Rectal smooth muscle tissue (tissue), 1 donor: ENCODE measurements at regions not wholly inside any gene's neighbourhood (a gene's known extent, or its start where the extent isn't known, plus 50 kb on each side); places are given as distances from the start of the nearest gene placed in this dataset.

ENCODE experiments used
- H3K27ac ChIP-seq: one replicate; pipeline ENCODE4 v1.7.0; 2013; ENCODE audit warnings: low read depth, low read length, inconsistent platforms
- H3K27me3 ChIP-seq: one replicate; pipeline ENCODE4 v1.7.0; 2013; ENCODE audit warnings: low read length; ENCODE audit not compliant: control insufficient read depth, insufficient read depth
- H3K36me3 ChIP-seq: one replicate; pipeline ENCODE4 v1.7.0; 2013; ENCODE audit warnings: low read length; ENCODE audit not compliant: control insufficient read depth, insufficient read depth
- H3K4me1 ChIP-seq: one replicate; pipeline ENCODE4 v1.7.0; 2013; ENCODE audit warnings: low read length; ENCODE audit not compliant: control insufficient read depth, insufficient read depth
- H3K4me3 ChIP-seq: one replicate; pipeline ENCODE4 v1.7.0; 2013; ENCODE audit warnings: low read length
- H3K9ac ChIP-seq: one replicate; pipeline ENCODE4 v1.7.0; 2013; ENCODE audit warnings: low read length

GRCh38 chr21:15355066-15355465 is 290.3 kb upstream of the NRIP1 start:
- Histone ChIP-seq H3K36me3 (no peaks in the 10 kb centered on the region), H3K4me3 (no peak overlapping the region), H3K27me3 (no peaks in the 10 kb centered on the region), H3K4me1 (no peaks in the 10 kb centered on the region), H3K27ac (no peak overlapping the region), H3K9ac (no peak overlapping the region)

DNA sequence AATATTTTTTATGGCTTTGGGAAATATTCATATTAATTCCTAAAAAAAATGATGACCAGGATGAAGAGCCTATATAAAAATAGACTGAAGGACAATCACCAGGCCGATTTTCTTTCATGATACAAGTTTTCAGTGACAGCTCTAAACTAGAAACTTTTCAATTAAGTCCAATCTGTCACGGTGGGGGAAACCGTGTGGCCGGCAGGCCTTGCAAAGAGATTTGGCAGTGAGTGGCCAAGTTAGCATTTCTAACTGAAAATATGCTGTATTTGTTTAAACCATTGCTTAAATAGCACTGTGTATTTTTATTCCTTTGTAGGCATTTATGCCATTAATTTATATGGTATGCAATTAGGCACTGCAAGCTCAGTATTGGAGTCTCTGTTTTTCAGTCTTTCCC is 294.5 kb upstream of the NRIP1 start:
- Histone ChIP-seq H3K9ac (no peak overlapping the region), H3K36me3 (no peaks in the 10 kb centered on the region), H3K27ac (no peak overlapping the region), H3K4me3 (no peak overlapping the region), H3K27me3 (no peaks in the 10 kb centered on the region), H3K4me1 (no peaks in the 10 kb centered on the region)

- Histone ChIP-seq H3K4me3 (no peak overlapping the region), H3K27me3 (no peaks in the 10 kb centered on the region), H3K4me1 (no peaks in the 10 kb centered on the region), H3K9ac (no peak overlapping the region), H3K27ac (no peak overlapping the region), H3K36me3 (no peaks in the 10 kb centered on the region)
Observed at GRCh38 chr21:15362458-15362857, 297.7 kb upstream of the NRIP1 start.

- H3K36me3 ChIP-seq, result no peaks in the 10 kb centered on the region
- H3K4me3 ChIP-seq, result no peak overlapping the region
- H3K9ac ChIP-seq, result no peak overlapping the region
- H3K27me3 ChIP-seq, result no peaks in the 10 kb centered on the region
- no peaks in the 10 kb centered on the region for H3K4me1 ChIP-seq
- no peak overlapping the region for H3K27ac ChIP-seq
Observed at GRCh38 chr21:15363921-15364320, 299.1 kb upstream of the NRIP1 start.

GRCh38 chr21:15365751-15366392 is 301.1 kb upstream of the NRIP1 start:
- Histone ChIP-seq H3K4me3 (no peak overlapping the region), H3K9ac (no peak overlapping the region), H3K36me3 (no peaks in the 10 kb centered on the region), H3K27me3 (no peaks in the 10 kb centered on the region), H3K4me1 (no peaks in the 10 kb centered on the region), H3K27ac (no peak overlapping the region)

DNA sequence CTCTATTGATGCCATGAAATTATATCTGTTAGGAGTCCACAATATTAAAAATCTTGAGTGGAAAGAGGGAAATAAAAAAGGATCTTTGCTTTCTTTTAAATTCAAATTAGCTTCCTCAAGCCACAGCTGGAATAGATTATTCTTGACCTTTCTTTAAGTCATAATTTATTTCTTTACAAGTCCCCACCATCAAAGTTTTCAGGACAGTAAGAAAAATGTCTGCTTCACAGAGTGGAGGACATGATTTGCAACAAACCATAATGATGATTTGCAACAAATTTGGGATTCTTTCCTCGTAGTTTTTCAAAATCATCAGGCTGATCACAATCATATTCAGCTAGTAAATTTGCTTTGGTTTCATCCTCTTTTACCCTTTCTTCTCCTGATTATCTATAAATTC is 301.8 kb upstream of the NRIP1 start:
- Histone ChIP-seq H3K4me1 (no peaks in the 10 kb centered on the region), H3K9ac (no peak overlapping the region), H3K27ac (no peak overlapping the region), H3K36me3 (no peaks in the 10 kb centered on the region), H3K4me3 (no peak overlapping the region), H3K27me3 (no peaks in the 10 kb centered on the region)

DNA sequence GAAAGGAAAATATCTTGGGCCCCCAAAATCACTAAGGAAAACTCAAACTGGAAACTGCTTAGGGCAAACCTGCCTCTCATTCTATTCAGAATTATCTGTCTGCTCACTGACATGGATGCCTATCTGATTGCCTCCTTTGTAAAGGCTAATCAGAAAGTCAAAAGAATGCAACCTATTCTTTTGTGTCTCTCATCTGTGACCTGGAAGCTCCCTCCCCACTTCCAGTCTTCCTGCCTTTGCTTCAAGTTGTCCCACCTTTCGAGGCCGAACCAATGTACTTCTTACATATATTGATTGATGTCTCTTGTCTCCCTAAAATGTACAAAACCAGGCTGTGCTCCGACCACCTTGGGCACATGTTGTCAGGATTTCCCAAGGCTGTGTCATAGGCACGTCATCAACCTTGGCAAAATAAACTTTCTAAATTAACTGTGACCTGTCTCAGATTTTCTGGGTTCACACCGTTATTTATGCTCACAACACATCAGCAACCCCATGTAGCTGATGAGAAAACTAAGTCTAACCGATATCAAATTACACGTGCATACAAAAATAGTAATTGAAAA is 302.3 kb upstream of the NRIP1 start:
- no peak overlapping the region for H3K4me3 ChIP-seq
- H3K27me3 ChIP-seq, result no peaks in the 10 kb centered on the region
- no peaks in the 10 kb centered on the region for H3K4me1 ChIP-seq
- no peak overlapping the region for H3K9ac ChIP-seq
- no peak overlapping the region for H3K27ac ChIP-seq
- no peaks in the 10 kb centered on the region for H3K36me3 ChIP-seq

GRCh38 chr21:15370462-15370975 is 305.7 kb upstream of the NRIP1 start:
- no peaks in the 10 kb centered on the region for H3K36me3 ChIP-seq
- H3K4me3 ChIP-seq, result no peak overlapping the region
- no peaks in the 10 kb centered on the region for H3K27me3 ChIP-seq
- H3K4me1 ChIP-seq, result no peaks in the 10 kb centered on the region
- H3K9ac ChIP-seq, result no peak overlapping the region
- no peak overlapping the region for H3K27ac ChIP-seq

DNA sequence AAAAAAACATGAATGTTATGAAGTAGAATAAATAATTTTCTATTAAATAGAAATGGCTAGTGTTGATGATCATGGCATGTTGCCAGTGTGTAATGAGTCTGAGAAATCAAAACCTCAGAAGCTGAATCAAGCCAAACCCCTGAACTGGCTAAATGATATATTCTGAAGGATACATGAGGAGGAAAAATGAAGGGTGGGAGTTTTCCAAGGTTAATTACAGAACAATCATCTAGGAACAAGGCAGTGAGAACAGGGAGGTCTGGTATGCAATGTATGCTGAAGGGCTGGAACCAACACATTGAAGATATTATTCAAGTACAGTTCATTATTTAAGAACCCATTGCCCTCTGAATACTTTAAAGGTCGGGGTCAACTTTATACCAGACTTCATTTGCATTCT is 309.1 kb upstream of the NRIP1 start:
- no peak overlapping the region for H3K9ac ChIP-seq
- H3K4me1 ChIP-seq, result no peaks in the 10 kb centered on the region
- H3K4me3 ChIP-seq, result no peak overlapping the region
- H3K27ac ChIP-seq, result no peak overlapping the region
- H3K36me3 ChIP-seq, result no peaks in the 10 kb centered on the region
- no peaks in the 10 kb centered on the region for H3K27me3 ChIP-seq

DNA sequence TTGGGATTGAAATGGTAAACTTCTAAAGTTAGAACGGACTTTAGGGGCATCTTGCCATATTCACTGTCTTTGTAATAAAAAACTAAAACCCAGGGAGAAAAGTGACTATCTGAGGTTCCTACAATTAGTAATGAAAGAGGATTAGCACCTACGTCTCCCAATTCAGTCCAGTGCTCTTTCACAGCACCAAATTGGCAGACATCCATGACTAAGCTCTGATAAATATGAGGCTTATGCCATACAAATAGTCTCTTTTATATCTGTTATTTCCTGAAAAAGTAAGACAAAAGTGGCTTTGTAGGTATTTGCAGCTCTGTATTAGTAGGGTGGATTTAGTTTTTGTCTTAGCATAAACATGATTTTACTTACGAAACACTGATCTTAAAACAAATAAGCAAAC is 315.0 kb upstream of the NRIP1 start:
- Histone ChIP-seq H3K36me3 (no peaks in the 10 kb centered on the region), H3K4me3 (no peak overlapping the region), H3K9ac (no peak overlapping the region), H3K4me1 (no peaks in the 10 kb centered on the region), H3K27ac (no peak overlapping the region), H3K27me3 (no peaks in the 10 kb centered on the region)

- H3K4me3 ChIP-seq, result no peak overlapping the region
- no peaks in the 10 kb centered on the region for H3K27me3 ChIP-seq
- no peak overlapping the region for H3K9ac ChIP-seq
- H3K4me1 ChIP-seq, result no peaks in the 10 kb centered on the region
- H3K36me3 ChIP-seq, result no peaks in the 10 kb centered on the region
- no peak overlapping the region for H3K27ac ChIP-seq
Observed at GRCh38 chr21:15383588-15383987, 318.8 kb upstream of the NRIP1 start.

GRCh38 chr21:15390049-15390448 is 325.2 kb upstream of the NRIP1 start:
- Histone ChIP-seq H3K27ac (no peak overlapping the region), H3K27me3 (no peaks in the 10 kb centered on the region), H3K4me1 (no peaks in the 10 kb centered on the region), H3K9ac (no peak overlapping the region), H3K36me3 (no peaks in the 10 kb centered on the region), H3K4me3 (no peak overlapping the region)

DNA sequence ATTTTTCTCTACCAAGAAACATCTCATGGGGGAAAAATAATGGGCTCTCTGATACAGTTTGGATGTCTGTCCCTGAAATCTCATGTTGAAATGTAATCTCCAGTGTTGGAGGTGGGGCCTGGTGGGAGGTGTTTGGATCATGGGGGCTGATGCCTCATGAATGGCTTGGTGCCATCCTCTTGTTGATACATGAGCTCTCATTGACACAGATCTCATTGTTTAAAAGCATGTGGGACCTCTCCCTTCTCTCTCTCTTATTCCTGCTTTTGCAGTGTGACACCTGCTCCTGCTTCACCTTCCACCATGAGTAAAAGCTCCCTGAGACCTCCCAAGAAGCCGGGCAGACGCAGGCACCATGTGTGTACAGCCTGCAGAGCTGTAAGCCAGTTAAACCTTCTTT is 332.5 kb upstream of the NRIP1 start:
- no peaks in the 10 kb centered on the region for H3K27me3 ChIP-seq
- H3K4me1 ChIP-seq, result no peaks in the 10 kb centered on the region
- H3K27ac ChIP-seq, result no peak overlapping the region
- no peak overlapping the region for H3K4me3 ChIP-seq
- no peak overlapping the region for H3K9ac ChIP-seq
- no peaks in the 10 kb centered on the region for H3K36me3 ChIP-seq
